OCI-LY1 (cell line): ENCODE measurements at regions not wholly inside any gene's neighbourhood (a gene's known extent, or its start where the extent isn't known, plus 50 kb on each side); places are given as distances from the start of the nearest gene placed in this dataset.

Experiments
- EZH2 ChIP-seq: fragments of 200-600 bp; sonication (generic), shearing (Covaris generic); IDR thresholded peaks from 2 replicates; pipeline ENCODE4 v1.8.0; 2017; ENCODE audit warnings: borderline replicate concordance, mixed run types, mild to moderate bottlenecking, antibody characterized with exemption, low read length, moderate library complexity, mixed read lengths
- TF ChIP-seq, protein P1 (sequence below): fragments of 200-600 bp; sonication (generic), shearing (Covaris generic); IDR thresholded peaks from 2 replicates; pipeline ENCODE4 v1.5.1; 2017; ENCODE audit warnings: mild to moderate bottlenecking, antibody characterized with exemption, low read length, moderate library complexity, mixed read lengths

DNA sequence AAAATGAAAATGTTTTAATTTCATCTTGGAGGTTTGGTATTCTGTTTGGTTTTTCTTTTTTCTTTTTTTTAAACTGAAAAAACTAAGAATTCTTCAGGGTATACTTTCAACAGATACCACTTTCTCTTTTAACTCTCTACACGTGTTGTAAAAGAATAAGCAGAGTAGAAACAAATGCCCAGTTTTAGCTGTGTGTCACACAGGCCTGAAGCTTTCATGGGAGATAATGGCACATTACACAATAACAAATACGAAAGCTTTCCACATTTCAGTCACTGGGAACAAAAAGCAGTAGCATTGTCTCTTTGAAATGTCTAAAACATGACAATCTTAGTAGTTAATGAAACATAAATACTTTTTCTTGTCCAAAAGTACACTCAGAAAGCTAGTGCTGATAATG, 818.5 kb downstream of the TBL1XR1 start:
- TF ChIP-seq, protein P1, sequence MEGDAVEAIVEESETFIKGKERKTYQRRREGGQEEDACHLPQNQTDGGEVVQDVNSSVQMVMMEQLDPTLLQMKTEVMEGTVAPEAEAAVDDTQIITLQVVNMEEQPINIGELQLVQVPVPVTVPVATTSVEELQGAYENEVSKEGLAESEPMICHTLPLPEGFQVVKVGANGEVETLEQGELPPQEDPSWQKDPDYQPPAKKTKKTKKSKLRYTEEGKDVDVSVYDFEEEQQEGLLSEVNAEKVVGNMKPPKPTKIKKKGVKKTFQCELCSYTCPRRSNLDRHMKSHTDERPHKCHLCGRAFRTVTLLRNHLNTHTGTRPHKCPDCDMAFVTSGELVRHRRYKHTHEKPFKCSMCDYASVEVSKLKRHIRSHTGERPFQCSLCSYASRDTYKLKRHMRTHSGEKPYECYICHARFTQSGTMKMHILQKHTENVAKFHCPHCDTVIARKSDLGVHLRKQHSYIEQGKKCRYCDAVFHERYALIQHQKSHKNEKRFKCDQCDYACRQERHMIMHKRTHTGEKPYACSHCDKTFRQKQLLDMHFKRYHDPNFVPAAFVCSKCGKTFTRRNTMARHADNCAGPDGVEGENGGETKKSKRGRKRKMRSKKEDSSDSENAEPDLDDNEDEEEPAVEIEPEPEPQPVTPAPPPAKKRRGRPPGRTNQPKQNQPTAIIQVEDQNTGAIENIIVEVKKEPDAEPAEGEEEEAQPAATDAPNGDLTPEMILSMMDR = no peak
- no peak for TF ChIP-seq EZH2
